HPDE6-E6E7 (cell line): ENCODE measurements at regions not wholly inside any gene's neighbourhood (a gene's known extent, or its start where the extent isn't known, plus 50 kb on each side); places are given as distances from the start of the nearest gene placed in this dataset.

Experiments used
- DNase-seq: peaks from one replicate; pipeline ENCODE4 v3.0.0; 2011; ENCODE audit warnings: missing footprints; ENCODE audit errors: extremely low spot score

- no peak for DNase-seq
Observed at GRCh38 chr7:49247759-49248158, 323.4 kb downstream of the CDC14C start.

- DNase-seq, result peak; percentile 31
Observed at GRCh38 chr7:49255054-49255453, 330.7 kb downstream of the CDC14C start.

GRCh38 chr7:49260538-49260937, 336.2 kb downstream of the CDC14C start:
- DNase-seq, result no peak

GRCh38 chr7:49261928-49262327, 337.6 kb downstream of the CDC14C start:
- DNase-seq, result no peak

GRCh38 chr7:49264530-49264929, 340.2 kb downstream of the CDC14C start:
- no peak for DNase-seq

GRCh38 chr7:49273897-49274296, 349.6 kb downstream of the CDC14C start:
- no peak for DNase-seq

DNA sequence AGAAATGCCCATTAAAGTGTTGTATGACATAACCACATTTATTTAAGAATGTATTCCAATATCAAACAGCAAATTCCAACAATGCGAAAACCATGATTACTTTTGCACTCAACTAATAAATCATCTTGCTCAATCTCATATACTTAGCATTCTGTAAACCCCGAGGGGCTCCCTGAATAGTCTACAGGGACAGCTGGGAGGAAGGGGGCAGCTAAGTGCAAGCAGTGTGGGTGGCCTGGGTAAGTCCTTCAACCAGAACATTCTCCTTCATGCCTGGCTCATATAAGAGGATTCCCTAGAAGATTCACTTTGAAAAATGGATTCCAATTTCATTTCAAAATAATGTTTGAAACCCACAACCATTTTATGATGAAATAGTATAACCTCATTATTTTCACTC, 355.5 kb downstream of the CDC14C start:
- no peak for DNase-seq

DNA sequence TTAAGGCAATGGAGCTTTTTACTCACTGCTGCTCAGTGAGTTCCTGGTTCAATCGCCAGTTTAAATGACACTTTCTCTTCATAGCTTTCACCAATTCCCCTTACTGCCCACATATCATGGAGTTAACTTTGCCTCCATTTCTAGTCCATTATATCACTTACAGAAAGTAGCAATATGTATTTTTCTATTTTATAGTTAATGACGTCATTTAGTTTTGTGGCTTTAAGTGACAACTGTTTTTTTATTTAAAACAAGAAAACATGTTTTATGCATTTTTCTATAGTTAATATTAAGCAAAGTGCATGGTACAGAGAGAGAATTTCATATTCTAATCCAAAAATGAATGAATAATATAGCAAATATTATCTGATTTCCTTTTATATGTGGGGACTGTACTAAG, 363.3 kb downstream of the CDC14C start:
- DNase-seq, result no peak

DNA sequence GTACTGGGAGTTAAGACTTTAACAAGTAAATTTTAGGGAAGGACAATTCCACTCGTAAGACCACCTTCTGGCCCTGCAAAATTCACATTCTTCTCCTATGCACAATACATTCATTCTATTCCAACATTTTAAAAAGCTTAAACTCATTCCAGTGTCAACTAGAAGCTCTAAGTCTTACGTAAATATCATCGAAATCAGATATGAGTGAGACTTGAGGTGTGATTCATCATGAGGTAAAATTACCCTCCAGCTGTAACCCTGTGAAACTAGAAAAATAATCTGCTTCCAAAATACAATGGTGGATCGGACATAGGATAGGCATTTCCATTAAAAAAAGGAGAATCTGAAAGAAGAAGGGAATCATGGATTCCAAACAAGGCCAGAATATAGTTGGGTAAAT, 370.3 kb downstream of the CDC14C start:
- peak; percentile 38 for DNase-seq

DNA sequence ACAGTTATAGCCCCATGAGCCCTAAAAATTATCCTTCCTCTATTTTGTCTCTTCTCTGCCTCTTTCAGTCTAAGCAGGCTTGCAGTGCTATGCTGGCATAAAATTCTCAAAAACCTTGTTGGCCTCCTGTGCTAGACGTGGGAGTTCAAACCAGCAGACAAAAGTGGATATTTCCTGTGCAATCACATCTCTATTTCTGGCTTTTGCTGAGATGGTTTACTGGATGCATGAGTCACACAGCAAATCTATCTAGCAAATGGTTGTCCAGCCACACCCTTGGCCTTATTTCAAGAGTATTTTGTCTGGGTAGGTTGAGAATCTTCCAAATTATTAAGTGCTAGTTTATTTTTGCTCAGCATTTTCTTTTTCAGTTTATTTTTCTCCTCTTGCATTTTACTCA, 370.8 kb downstream of the CDC14C start:
- DNase-seq, result peak; percentile 26

GRCh38 chr7:49297958-49298357, 373.6 kb downstream of the CDC14C start:
- no peak for DNase-seq

DNA sequence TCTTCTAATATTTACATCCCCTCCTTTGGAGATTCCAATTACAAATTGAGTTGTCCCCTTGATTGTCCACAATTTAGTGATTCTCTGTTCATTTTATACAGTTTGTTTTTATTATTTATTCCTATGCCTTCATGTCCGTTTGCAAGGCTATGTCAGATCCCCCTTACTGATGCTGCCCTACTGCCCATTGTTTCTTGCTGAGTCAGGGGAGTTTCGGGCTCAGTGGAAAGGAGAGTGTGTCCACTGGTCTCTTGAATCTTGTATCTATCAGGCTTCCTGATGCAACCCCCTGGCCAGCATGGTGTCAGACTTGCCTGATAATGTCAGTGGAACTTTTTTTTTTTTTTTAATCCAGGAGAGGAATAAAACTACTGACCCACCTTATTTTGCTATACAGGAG, 384.4 kb downstream of the CDC14C start:
- no peak for DNase-seq

DNA sequence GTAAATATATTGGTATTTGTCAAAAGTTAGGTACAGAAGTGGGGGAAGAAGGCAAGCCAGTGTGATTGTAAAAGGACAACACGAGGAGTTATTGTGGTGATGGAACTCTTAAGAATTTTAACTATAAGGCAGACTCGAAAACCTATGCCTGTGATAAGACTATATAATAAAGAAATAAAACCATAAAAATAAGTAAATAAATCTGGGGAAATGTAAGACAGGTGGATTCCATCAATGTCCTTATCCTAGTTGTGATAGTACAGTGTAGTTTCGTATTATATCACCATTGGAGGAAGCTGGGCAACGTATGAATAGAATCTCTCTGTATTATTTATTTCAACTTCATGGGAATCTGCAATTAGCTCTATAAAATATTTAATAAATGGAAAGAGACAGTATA, 395.7 kb downstream of the CDC14C start:
- no peak for DNase-seq

GRCh38 chr7:49321843-49322242, 397.5 kb downstream of the CDC14C start:
- no peak for DNase-seq

DNA sequence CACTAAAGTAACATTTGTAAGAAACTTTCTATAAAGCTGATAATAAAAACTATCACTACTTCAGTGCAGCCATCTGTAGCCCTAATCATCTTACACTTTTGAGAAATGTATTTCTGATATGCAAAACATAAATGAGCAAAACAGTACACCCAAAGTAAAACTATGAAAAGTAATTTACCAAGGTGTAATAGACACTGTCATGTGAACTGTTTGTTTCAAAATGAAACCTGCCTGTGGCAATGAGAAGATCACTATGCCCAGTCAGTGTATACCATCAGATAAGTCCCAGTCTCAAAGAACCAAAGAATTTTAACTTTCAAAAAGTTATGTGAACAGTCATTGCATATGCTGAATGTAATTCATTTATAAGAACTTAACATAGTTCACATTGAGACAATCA, 398.1 kb downstream of the CDC14C start:
- DNase-seq, result no peak

DNA sequence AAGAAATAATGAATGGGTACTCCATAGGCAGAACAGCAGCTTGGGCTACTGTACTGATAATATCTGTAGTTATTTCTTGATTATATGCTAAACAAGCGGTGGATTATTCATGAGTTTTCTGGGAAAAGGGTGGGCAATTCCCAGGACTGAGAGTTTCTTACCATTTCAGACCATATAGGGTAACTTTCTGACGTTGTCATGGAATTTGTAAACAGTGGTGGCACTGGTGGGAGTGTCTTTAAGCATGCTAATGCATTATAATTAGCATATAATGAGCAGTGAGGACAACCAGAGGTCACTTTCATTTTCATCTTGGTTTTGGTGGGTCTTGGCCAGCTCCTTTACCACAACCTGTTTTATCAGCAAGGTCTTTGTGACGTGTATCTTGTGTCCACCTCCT, 399.7 kb downstream of the CDC14C start:
- no peak for DNase-seq

GRCh38 chr7:49324707-49325106, 400.4 kb downstream of the CDC14C start:
- DNase-seq, result peak; percentile 46

GRCh38 chr7:49325571-49325970, 401.2 kb downstream of the CDC14C start:
- DNase-seq, result no peak

DNA sequence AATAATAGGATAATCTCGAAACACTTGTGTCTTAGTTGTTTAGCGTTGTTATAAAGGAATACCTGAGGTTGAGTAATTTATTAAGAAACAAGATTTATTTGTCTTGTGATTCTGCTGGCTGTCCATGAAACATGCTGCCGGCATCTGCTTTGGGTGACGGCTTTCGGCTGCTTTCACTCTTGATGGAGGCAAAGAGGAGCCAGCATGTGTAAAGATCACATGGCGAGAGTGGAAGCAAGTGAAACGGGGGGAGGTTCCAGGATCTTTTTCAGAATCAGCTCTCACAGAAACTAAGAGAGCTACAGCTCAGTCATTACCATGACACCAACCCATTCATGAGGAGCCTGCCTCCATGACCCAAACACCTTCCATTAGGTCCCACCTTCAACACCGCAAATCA, 402.8 kb downstream of the CDC14C start:
- no peak for DNase-seq

GRCh38 chr7:49333180-49333881, 409.0 kb downstream of the CDC14C start:
- no peak for DNase-seq

DNA sequence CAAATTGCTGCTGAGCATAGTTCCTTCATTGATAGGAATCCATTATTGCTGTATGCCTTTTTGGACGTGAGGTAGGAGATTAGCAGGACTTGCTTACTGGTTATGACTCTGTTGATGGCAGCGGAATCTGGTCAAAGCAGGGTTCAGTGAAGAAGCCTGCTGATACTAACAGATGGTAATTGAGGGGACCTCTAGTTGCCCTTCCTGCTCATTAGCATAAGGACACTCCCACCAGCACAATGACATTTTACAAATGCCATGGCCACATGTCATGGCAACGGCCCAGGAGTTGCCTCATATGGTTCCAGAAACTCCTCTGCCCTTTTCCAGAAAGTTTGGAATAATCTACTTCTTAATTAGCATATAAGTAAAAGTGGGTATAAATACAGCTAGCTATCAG, 417.5 kb downstream of the CDC14C start:
- no peak for DNase-seq

GRCh38 chr7:49344556-49344955, 420.2 kb downstream of the CDC14C start:
- no peak for DNase-seq

- no peak for DNase-seq
Observed at GRCh38 chr7:49346195-49346899, 422.0 kb downstream of the CDC14C start.

GRCh38 chr7:49367072-49367471, 406.4 kb upstream of the VWC2 start:
- DNase-seq, result no peak
